GM19467 (cell line): ENCODE measurements at regions not wholly inside any gene's neighbourhood (a gene's known extent, or its start where the extent isn't known, plus 50 kb on each side); places are given as distances from the start of the nearest gene placed in this dataset.
A peak's percentile ranks its signal among the peaks of the same experiment; 100 is the strongest.
"Not testable (repeated sequence)": the region's sequence is repeated elsewhere in the genome, so short reads cannot be mapped to it uniquely, and the experiment has no call there.

Source experiments
- ATAC-seq: cut with Tn5 transposase; IDR thresholded peaks from one replicate; pipeline ENCODE4 v1.9.1; 2021; ENCODE audit warnings: mild to moderate bottlenecking, moderate library complexity; ENCODE audit not compliant: unreplicated experiment

- not testable (repeated sequence) for ATAC-seq
These were observed 117.0 kb downstream of the SDHAF3 start for GRCh38 chr7:97234494-97234893.

GRCh38 chr7:97246317-97246716 lies 128.8 kb downstream of the SDHAF3 start:
- no peak for ATAC-seq

- not testable (repeated sequence) for ATAC-seq
These were observed 140.7 kb downstream of the SDHAF3 start for GRCh38 chr7:97258187-97258586.

GRCh38 chr7:97269741-97270140 lies 152.2 kb downstream of the SDHAF3 start:
- ATAC-seq, result no peak

GRCh38 chr7:97270280-97270679 lies 152.8 kb downstream of the SDHAF3 start:
- ATAC-seq, result no peak

- ATAC-seq, result no peak
These were observed 154.1 kb downstream of the SDHAF3 start for GRCh38 chr7:97271619-97272018.

- peak; percentile 67 for ATAC-seq
These were observed 154.9 kb downstream of the SDHAF3 start for GRCh38 chr7:97272237-97272975.

GRCh38 chr7:97275475-97275874 lies 158.0 kb downstream of the SDHAF3 start:
- no peak for ATAC-seq

- no peak for ATAC-seq
These were observed 163.5 kb downstream of the SDHAF3 start for GRCh38 chr7:97280950-97281349.

GRCh38 chr7:97285348-97285747 lies 167.8 kb downstream of the SDHAF3 start:
- no peak for ATAC-seq

GRCh38 chr7:97293031-97293430 lies 175.5 kb downstream of the SDHAF3 start:
- no peak for ATAC-seq

GRCh38 chr7:97298561-97298960 lies 181.1 kb downstream of the SDHAF3 start:
- ATAC-seq, result no peak

GRCh38 chr7:97305589-97305988 lies 188.1 kb downstream of the SDHAF3 start:
- ATAC-seq, result no peak

- ATAC-seq, result no peak
These were observed 190.1 kb downstream of the SDHAF3 start for GRCh38 chr7:97307521-97308108.

GRCh38 chr7:97313900-97314299 lies 196.4 kb downstream of the SDHAF3 start:
- no peak for ATAC-seq

GRCh38 chr7:97317575-97317974 lies 200.1 kb downstream of the SDHAF3 start:
- no peak for ATAC-seq

GRCh38 chr7:97329871-97330270 lies 212.4 kb downstream of the SDHAF3 start:
- not testable (repeated sequence) for ATAC-seq

GRCh38 chr7:97337849-97338248 lies 220.4 kb downstream of the SDHAF3 start:
- no peak for ATAC-seq

GRCh38 chr7:97342512-97342911 lies 225.0 kb downstream of the SDHAF3 start:
- no peak for ATAC-seq

GRCh38 chr7:97346349-97346748 lies 228.9 kb downstream of the SDHAF3 start:
- no peak for ATAC-seq

- ATAC-seq, result no peak
These were observed 234.0 kb downstream of the SDHAF3 start for GRCh38 chr7:97351488-97351887.

- no peak for ATAC-seq
These were observed 240.0 kb downstream of the SDHAF3 start for GRCh38 chr7:97357459-97357858.

GRCh38 chr7:97372882-97373281 lies 255.4 kb downstream of the SDHAF3 start:
- ATAC-seq, result no peak
